NCI-H2081 (cell line): ENCODE measurements at regions not wholly inside any gene's neighbourhood (a gene's known extent, or its start where the extent isn't known, plus 50 kb on each side); places are given as distances from the start of the nearest gene placed in this dataset.
"Not testable (repeated sequence)": the region's sequence is repeated elsewhere in the genome, so short reads cannot be mapped to it uniquely, and the experiment has no call there.

Experiments
- DNase-seq, 2 experiments: peaks; one replicate each; lab custom pipeline; 2025; lab: John Stamatoyannopoulos, UW

GRCh38 chr4:37771771-37772170, 54.7 kb upstream of the PGM2 start:
- no peak for DNase-seq

GRCh38 chr4:37770016-37770415, 56.5 kb upstream of the PGM2 start:
- no peak for DNase-seq

GRCh38 chr4:37769391-37769989, 57.0 kb upstream of the PGM2 start:
- DNase-seq, result no peak

DNA sequence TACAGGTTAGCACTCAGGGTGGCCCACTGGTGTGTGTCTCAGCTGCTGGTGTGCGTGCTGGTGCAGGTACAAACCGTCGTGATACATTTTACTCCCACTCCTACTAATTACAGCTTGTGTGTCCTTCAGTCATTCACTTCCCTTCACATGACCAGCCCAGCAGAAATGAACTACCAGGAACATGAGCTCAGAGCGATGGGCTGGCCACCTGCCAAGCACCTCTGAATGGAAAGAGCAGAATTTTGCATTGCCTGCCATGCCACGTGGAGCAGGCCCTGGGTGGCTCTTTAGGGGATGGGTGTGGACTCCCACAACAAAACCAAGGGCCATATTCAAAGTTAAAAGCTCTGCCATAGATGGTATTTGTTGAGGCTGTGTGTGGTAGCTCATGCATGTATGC, 58.9 kb upstream of the PGM2 start:
- DNase-seq, result peak; percentile 58 to 85

DNA sequence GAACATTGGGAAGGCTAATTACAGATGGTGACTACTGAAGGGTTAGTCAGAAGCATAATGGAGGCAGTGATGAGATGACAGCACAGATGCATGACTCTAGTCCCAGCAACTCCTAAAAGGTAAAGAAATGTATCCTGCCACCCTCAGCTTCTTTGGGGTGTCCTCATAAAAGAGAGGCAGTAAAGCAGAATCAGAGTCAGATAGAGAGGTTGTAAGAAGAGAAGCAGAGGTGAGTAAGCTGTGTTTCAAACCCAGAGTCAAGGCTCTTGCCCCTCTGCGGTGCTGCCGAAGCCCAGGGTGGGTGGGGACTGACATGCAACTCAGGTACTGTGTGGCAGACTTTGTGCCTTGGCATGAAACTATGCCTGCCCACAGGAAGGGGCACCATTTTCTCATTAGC, 59.5 kb upstream of the PGM2 start:
- no peak for DNase-seq

- peak; percentile 8 to 39 for DNase-seq
Measured at GRCh38 chr4:37765741-37766140, 60.7 kb upstream of the PGM2 start.

DNA sequence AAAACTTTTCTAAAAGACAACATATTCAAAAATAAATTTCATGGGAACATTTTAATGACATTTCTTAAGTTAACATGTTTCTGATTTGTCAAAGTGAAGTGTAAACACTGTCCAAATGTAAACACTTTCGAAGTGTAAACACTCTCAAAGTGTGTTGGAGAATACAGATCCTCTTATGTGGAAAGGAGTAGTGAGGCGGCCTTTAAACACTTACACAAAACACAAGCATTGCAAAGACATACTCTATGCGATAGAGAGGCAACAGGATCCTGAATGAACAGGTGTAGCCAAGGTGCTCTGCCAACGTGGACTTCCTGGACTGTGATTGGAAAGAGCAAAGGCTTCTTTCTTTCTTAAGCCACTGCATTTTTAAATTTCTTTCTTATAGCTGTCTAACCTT, 62.7 kb upstream of the PGM2 start:
- DNase-seq, result no peak

DNA sequence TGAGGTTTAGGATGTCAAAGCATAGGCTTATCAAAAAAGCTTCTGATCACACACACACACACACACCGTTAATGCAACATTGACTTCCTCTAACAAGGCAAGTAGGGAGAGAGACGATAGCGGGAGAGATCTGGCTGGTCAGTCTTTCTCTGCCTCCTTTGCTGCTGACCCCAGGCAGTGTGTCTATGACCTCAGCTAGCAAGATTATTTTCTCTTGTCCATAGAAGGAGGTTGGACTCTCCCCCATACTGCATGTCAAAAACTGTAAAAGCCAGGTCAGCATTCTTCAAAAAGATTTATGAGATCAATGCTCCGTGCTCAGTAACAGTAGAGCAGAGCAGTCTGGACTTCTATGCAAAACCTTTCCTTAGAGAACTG, 63.5 kb upstream of the PGM2 start:
- no peak for DNase-seq

DNA sequence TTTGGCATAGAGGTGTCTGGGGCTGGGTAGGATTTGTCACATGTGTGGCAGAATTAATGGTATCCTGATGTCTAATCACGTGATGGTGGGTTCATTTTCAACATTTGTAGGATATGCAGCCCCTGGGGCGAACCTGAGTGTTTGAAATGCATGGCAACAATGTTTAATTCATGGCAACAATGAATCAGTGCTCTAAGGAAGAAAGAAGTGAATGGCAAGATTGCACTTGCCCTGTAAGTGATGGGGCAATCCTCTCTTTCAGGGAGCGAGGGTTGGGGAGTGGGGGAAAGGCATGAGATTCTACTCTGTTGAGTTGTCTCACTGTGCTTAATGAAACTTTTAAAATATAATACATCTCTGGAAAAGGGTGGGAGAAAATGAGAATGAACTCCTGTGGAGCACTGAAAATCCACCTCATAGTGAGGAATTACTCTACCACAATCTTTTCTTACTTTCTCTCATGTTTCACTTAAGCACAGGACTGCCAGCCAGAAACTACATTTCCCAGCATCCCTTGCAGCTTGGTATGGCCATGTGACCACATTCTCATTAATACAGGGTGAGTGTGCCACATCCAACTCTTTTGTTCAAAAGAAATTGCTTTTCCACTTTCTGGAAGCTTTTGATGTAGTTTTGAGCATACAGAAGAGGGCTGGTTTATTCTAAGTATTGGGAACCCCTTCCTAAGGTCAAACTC, 64.0 kb upstream of the PGM2 start:
- DNase-seq, result peak in 1 of 2 experiments; percentile 3

- DNase-seq, result no peak
Measured at GRCh38 chr4:37760840-37761239, 65.6 kb upstream of the PGM2 start.

DNA sequence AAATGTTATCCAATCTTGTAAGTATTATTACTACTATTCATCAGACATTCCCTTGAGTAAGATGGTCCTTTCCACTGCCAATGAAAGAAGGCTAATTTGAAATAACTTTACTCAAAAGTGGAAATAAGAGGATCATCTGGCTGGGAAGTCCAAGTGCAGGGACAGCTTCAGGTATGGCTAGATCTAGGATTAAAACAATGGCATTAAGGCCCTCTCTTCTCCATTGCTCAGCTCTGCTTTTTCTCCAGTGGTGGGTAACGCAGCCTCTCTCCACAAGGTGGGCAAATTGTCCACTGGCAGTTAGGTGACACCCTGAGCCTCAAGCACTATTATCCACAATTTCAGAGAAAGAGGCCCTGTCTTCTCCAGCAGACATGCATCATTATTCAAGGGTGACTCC, 66.7 kb upstream of the PGM2 start:
- DNase-seq, result no peak

DNA sequence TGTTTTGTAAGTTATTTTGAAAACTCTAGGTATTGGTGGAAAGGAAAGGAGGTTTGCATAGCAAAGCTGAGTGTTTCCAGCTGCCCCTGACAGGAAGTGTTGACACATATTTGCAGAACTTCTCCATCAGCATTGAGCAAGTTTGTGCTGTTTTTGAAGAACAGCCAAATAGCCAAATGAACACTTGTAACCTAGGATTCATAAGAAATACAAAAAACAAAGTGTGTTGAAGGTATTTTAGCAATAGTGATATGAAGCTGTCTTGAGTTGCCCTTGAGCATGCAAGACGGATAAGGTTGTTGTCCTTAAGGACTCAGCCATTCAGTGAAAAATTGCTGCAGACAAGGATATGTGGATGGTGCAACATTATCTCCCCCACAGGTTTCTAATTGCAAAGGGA, 68.3 kb upstream of the PGM2 start:
- DNase-seq, result no peak

- no peak for DNase-seq
Measured at GRCh38 chr4:37757761-37758160, 68.7 kb upstream of the PGM2 start.

DNA sequence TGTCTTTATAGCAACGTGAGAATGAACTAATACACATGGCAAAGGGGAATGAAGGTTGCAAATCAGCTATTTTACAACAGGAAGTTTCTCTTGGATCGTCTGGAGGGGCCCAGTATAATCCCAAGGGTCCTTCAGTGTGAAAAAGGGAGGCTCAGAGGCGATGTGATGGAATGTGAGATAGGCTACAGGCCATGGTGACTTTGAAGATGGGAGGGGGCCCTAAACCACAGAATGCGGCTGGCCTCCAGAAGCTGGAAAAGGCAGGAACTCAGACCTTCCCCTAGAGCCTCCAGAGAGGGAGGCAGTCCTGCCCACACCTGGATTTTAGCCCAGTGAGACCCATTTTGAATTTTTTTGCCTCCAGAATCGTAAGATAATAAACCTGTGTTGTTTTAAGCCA, 69.4 kb upstream of the PGM2 start:
- no peak for DNase-seq

DNA sequence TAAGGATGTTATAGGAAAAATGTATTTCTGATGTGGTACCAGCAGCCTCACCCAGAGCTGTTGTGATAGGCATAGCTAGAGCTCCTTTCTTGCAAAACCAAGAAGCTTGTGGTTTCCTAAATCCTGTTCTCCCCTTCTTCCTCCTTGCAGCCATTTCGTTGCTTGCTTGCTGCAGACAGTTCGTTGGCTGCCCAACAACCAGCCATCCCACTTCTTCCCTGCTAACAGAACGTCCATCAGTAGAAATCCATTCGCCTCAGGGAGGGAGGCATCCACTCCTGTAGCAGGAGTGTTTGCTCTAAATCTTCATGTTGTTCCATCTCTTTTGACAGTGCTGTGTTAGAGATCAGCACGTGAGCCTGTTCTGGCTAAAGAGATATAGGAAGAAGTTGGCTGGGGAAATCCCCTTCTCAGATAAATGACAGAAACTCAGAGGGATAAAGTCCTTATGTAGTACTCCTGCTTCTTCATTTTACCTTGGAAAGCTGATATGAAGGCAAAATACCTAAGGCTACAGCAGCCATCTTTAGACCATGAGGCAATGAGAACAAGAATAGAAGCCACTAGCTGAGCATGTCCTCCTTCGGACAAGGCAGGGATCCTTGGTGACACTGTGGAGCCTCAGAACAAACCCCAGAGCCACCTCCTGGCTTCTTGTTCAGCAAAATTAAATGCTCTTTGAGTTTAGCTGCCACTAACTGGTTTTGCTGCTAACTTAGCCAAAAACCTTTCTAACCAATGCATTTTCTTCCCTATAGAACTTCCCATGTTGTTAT, 68.4 kb upstream of the RELL1 start:
- no peak for DNase-seq

GRCh38 chr4:37749398-37749988, 63.3 kb upstream of the RELL1 start:
- no peak for DNase-seq

DNA sequence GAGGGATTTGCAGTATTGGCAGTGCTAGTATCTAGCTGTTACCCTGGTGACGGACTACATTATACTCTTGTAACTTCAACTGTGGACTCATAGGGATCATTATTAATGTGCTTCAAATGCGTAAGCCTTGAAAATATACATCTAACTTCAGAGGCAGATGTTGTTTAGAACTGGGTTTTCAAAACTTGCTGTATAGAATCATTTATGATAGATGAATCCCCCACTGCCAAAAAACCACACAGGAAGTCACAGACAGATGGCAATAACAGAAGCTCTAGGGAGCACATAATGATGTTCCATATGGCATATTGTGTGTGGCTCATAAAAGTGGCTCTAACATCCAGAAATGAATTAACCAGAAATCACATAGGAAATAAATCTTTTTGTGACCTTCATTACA, 62.3 kb upstream of the RELL1 start:
- peak; percentile 72 to 90 for DNase-seq

DNA sequence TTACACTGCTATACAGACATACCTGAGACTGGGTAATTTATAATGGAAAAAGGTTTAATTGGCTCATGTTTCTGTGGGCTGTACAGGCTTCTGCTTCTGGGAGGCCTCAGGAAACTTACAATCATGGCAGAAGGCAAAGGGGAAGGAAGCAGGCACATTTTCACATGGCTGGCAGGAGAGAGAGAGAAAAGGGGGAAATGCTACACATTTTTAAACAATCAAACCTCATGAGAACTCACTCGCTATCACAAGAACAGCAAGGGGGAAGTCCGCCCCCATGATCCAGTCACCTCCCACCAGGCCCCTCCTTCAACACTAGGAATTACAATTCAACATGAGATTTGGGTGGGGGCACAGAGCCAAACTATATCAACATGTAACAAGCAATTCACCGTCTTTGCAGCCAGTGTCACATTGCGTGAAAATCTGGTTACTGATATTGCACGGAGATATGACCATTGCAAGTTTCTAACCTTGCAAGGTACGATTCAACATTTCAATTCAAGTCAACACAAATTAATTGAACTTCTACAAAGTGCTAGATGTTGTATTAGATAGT, 61.7 kb upstream of the RELL1 start:
- peak; percentile 10 to 45 for DNase-seq

- DNase-seq, result not testable (repeated sequence)
Measured at GRCh38 chr4:37746852-37747251, 60.7 kb upstream of the RELL1 start.

GRCh38 chr4:37745946-37746345, 59.8 kb upstream of the RELL1 start:
- DNase-seq, result no peak

- no peak for DNase-seq
Measured at GRCh38 chr4:37742149-37742548, 56.0 kb upstream of the RELL1 start.

GRCh38 chr4:37741564-37741963, 55.4 kb upstream of the RELL1 start:
- DNase-seq, result no peak

DNA sequence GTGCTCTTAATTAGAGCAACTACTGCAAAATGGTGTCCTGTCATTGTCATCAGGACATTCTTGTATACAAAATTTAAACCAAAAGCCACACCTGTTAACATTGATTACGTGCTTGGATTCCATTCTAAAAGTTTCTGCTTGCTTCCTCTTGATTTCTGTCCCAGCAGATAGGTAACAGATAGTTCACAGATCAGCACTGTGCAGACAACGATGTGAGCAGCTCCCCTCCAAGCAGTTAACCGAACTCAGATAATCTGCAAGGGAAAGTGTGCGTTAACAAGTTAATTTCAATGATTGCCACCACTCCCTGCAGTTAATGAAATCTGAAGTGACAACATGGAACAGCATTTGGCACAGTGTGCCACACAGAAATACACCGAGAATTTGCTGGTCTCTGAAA, 54.4 kb upstream of the RELL1 start:
- no peak for DNase-seq
